GM12878 (cell line): ENCODE measurements at regions not wholly inside any gene's neighbourhood (a gene's known extent, or its start where the extent isn't known, plus 50 kb on each side); places are given as distances from the start of the nearest gene placed in this dataset.

Experiments used
- ATAC-seq: fragments of 200-7000 bp; cut with Tn5 transposase; 3 replicates; pipeline ENCODE4 v1.9.1; 2020; ENCODE audit warnings: mild to moderate bottlenecking, moderate library complexity
- BruUV-seq: library from RNA; stranded (reverse); fragments of 400-500 nt; replicated peaks from 2 replicates; lab custom pipeline; 2021; lab: Mats Ljungman, UMichigan
- CTCF ChIA-PET: fragments of 300-600 bp; sonication (Branson Sonifier 250); formaldehyde crosslinking; extraction: SDS; loops from one replicate; lab custom pipeline; 2021; ENCODE audit warnings: inconsistent platforms; lab: Yijun Ruan, JAX
- POLR2A ChIA-PET: fragments of 350-600 bp; formaldehyde crosslinking; extraction: SDS; loops from one replicate; lab custom pipeline; 2021; ENCODE audit warnings: inconsistent platforms; lab: Charles Lee
- RAD21 ChIA-PET: fragments of 300-600 bp; sonication (Branson Sonifier 250); formaldehyde crosslinking; loops from one replicate; lab custom pipeline; 2023; ENCODE audit warnings: antibody characterized with exemption; ENCODE audit not compliant: unreplicated experiment; lab: Charles Lee
- SMC1A ChIA-PET: fragments of 300-600 bp; sonication (Branson Sonifier 250); formaldehyde crosslinking; loops from one replicate; lab custom pipeline; 2023; ENCODE audit not compliant: unreplicated experiment, uncharacterized antibody; lab: Charles Lee
- DNase-seq: peaks from one replicate; pipeline ENCODE4 v3.0.0-alpha.2; 2011; ENCODE audit warnings: low read depth, low spot score
- FAIRE-seq: peaks from 3 replicates; lab custom pipeline; 2011; peaks lifted over from hg19 to GRCh38; lab: Jason Lieb, UNC
- H2AFZ ChIP-seq: 2 replicates; pipeline ENCODE4 v1.6.0; 2011; ENCODE audit warnings: low read depth, low read length, control low read depth; ENCODE audit not compliant: control insufficient read depth
- H3K27ac ChIP-seq: 2 replicates; pipeline ENCODE4 v1.5.1; 2011; ENCODE audit warnings: control low read depth; ENCODE audit not compliant: control insufficient read depth, insufficient read depth
- H3K27me3 ChIP-seq, 2 experiments: replicated peaks in 1 of 2; 2 replicates each; pipeline versions ENCODE4 v1.6.0 to v1.6.1; 2011; ENCODE audit warnings: low read length in 1 of 2; ENCODE audit not compliant: control insufficient read depth in 2 of 2, insufficient read depth in 2 of 2
- H3K36me3 ChIP-seq, 2 experiments: 2 replicates each; pipeline ENCODE4 v1.5.1; 2011; ENCODE audit warnings: low read length in 1 of 2; ENCODE audit not compliant: control insufficient read depth in 2 of 2, insufficient read depth in 2 of 2
- H3K4me1 ChIP-seq: 2 replicates; pipeline ENCODE4 v1.6.1; 2011; ENCODE audit warnings: mild to moderate bottlenecking, low read length, moderate library complexity, mixed read lengths; ENCODE audit not compliant: control insufficient read depth, insufficient read depth
- H3K4me2 ChIP-seq: 2 replicates; pipeline ENCODE4 v1.6.0; 2011; ENCODE audit warnings: control low read depth; ENCODE audit not compliant: control insufficient read depth, insufficient read depth
- H3K4me3 ChIP-seq: fragments of 200-600 bp; sonication (generic); 2 replicates; pipeline ENCODE4 v1.5.1; 2016
- H3K79me2 ChIP-seq: 2 replicates; pipeline ENCODE4 v1.6.0; 2011; ENCODE audit warnings: low read length; ENCODE audit not compliant: control insufficient read depth, insufficient read depth
- H3K9ac ChIP-seq: 2 replicates; pipeline ENCODE4 v1.8.0; 2011; ENCODE audit warnings: low read length, control low read depth, mixed read lengths; ENCODE audit not compliant: control insufficient read depth, insufficient read depth
- H3K9me3 ChIP-seq: replicated peaks from 3 replicates; pipeline ENCODE4 v1.5.1; 2011; ENCODE audit warnings: mild to moderate bottlenecking, low read length; ENCODE audit not compliant: control insufficient read depth, insufficient read depth
- H4K20me1 ChIP-seq: 2 replicates; pipeline ENCODE4 v1.6.0; 2011; ENCODE audit not compliant: control insufficient read depth, insufficient read depth
- ATF2 ChIP-seq: IDR thresholded peaks from 2 replicates; pipeline ENCODE4 v1.6.1; 2012; ENCODE audit warnings: low read length, inconsistent platforms
- BRCA1 ChIP-seq: IDR thresholded peaks from 2 replicates; pipeline ENCODE4 v1.6.1; 2011; ENCODE audit warnings: low read depth, low read length, improper control_type of control experiment
- CBFB ChIP-seq: IDR thresholded peaks from 2 replicates; pipeline ENCODE4 v1.6.1; 2016; ENCODE audit warnings: antibody characterized with exemption, low read depth
- CTCF ChIP-seq, 3 experiments: IDR thresholded peaks in 2 of 3; conservative IDR thresholded peaks in 1 of 3; 2 replicates each; pipeline ENCODE4 v1.5.1; 2011; ENCODE audit warnings: low read depth in 3 of 3, low read length in 3 of 3, mild to moderate bottlenecking in 3 of 3, control low read depth in 2 of 3, moderate library complexity in 2 of 3, inconsistent platforms in 1 of 3, mixed read lengths in 1 of 3; ENCODE audit not compliant: control insufficient read depth in 2 of 3, insufficient read depth in 1 of 3; ENCODE audit errors: extremely low read depth in 1 of 3
- DPF2 ChIP-seq: fragments of 450-650 bp; IDR thresholded peaks from 2 replicates; pipeline ENCODE4 v1.6.1; 2017; ENCODE audit warnings: mild to moderate bottlenecking
- E4F1 ChIP-seq: fragments of 450-650 bp; IDR thresholded peaks from 2 replicates; pipeline ENCODE4 v1.6.1; 2018; ENCODE audit warnings: borderline replicate concordance, mild to moderate bottlenecking; ENCODE audit not compliant: partially characterized antibody
- IKZF2 ChIP-seq, 2 experiments: fragments of 450-650 bp; IDR thresholded peaks; 2 replicates each; pipeline ENCODE4 v1.6.1; 2017; ENCODE audit warnings: mild to moderate bottlenecking in 2 of 2, moderate library complexity in 2 of 2
- NFYB ChIP-seq: IDR thresholded peaks from 2 replicates; pipeline ENCODE4 v1.6.1; 2011; ENCODE audit warnings: low read depth, mild to moderate bottlenecking, low read length, improper control_type of control experiment, moderate library complexity; ENCODE audit not compliant: insufficient read depth
- WGBS: methylation state at CpG from one replicate; pipeline ENCODE4 v1.1.6; 2016; ENCODE audit warnings: low lambda C conversion rate; ENCODE audit not compliant: insufficient replicate concordance, insufficient coverage; ENCODE audit errors: missing lambda C conversion rate; 5-methylcytosine and 5-hydroxymethylcytosine counted together
- in situ Hi-C: fragments of 300-500 bp; cut with MboI; formaldehyde crosslinking; loops from 9 replicates; pipeline ENCODE4 v1.14.3; 2018; ENCODE audit warnings: mixed read lengths
- intact Hi-C: fragments of 100-400 bp; cut with micrococcal nuclease; formaldehyde crosslinking; loops from one replicate; pipeline ENCODE4 v1.14.2; 2022; ENCODE audit not compliant: unreplicated experiment

- no peak for TF ChIP-seq CTCF (IDR thresholded peaks at IDR 0.05 in 2 of 3, conservative IDR thresholded peaks at IDR 0.05 in 1 of 3; ENCODE audit: control insufficient read depth in 2 of 3, extremely low read depth in 1 of 3, insufficient read depth in 1 of 3, low read depth in 3 of 3, low read length in 3 of 3)
- no peak for TF ChIP-seq IKZF2 (IDR thresholded peaks at IDR 0.05)
- TF ChIP-seq ATF2, result no peak
- TF ChIP-seq BRCA1, result no peak
- no peak for TF ChIP-seq E4F1
- TF ChIP-seq DPF2, result no peak
- no peak for TF ChIP-seq NFYB
- TF ChIP-seq CBFB, result no peak
- Histone ChIP-seq H3K79me2 (no peaks in the 10 kb centered on the region), H3K4me2 (no peak overlapping the region), H3K27ac (no peak overlapping the region), H3K4me1 (no peaks in the 10 kb centered on the region), H3K36me3 (no peaks in the 10 kb centered on the region), H3K4me3 (no peak overlapping the region), H3K27me3 (no peaks in the 10 kb centered on the region), H3K9me3 (no peaks in the 10 kb centered on the region), H4K20me1 (no peaks in the 10 kb centered on the region), H3K9ac (no peak overlapping the region), H2AFZ (no peak overlapping the region)
- no peak for DNase-seq
- ChIA-PET SMC1A (no interaction called here), POLR2A (no interaction called here), RAD21 (no interaction called here), CTCF (no interaction called here)
- in situ Hi-C loops (loop anchor here (25.0 kb wide), 1 partner anchor 484 kb away; no protein-coding TSS in a partner anchor), intact Hi-C loops (no loop called here)
- no peak for FAIRE-seq
- no TSS peak for BruUV-seq
- no peak for ATAC-seq
- 68% methylated on average over 20 of the region's 20 CpGs for WGBS
Observed at GRCh38 chr7:4602905-4603842, 78.9 kb upstream of the FOXK1 start.
